Activated naive CD4-positive, alpha-beta T cell treated with anti-CD3 and anti-CD28 coated beads, Interleukin-2, amount 50 U/mL, for 72 hours (primary cell): ENCODE measurements at regions not wholly inside any gene's neighbourhood (a gene's known extent, or its start where the extent isn't known, plus 50 kb on each side); places are given as distances from the start of the nearest gene placed in this dataset.
"Not testable (repeated sequence)": the region's sequence is repeated elsewhere in the genome, so short reads cannot be mapped to it uniquely, and the experiment has no call there.

ENCODE experiments used
- ATAC-seq, 2 donors: fragments of 150-1000 bp; cut with Tn5 transposase; 2 replicates each; pipeline ENCODE4 v1.10.0; 2021; ENCODE audit warnings: mild to moderate bottlenecking in 2 of 2, moderate library complexity in 2 of 2
- DNase-seq, 2 donors: peaks; one replicate each; pipeline ENCODE4 v3.0.0; 2021 to 2022; ENCODE audit warnings: low spot score in 2 of 2
- H3K27ac Mint-ChIP-seq, 2 donors: one replicate each; pipeline ENCODE4 v1.8.0; 2022; ENCODE audit warnings: mild to moderate bottlenecking in 2 of 2, mixed read lengths in 2 of 2
- H3K36me3 Mint-ChIP-seq, 2 donors: one replicate each; pipeline ENCODE4 v1.8.0; 2022; ENCODE audit warnings: mixed read lengths in 2 of 2
- H3K9me3 Mint-ChIP-seq, 2 donors: one replicate each; pipeline ENCODE4 v1.8.0; 2022; ENCODE audit warnings: mixed read lengths in 2 of 2

GRCh38 chr5:98328015-98328414, 445.4 kb upstream of the RGMB start:
- DNase-seq (no peak), ATAC-seq (no peak)
- Mint-ChIP-seq H3K9me3 (peaks cover 0 to 3% of the 10 kb centered on the region in 2 donors), H3K27ac (no peak overlapping the region), H3K36me3 (no peaks in the 10 kb centered on the region)

GRCh38 chr5:98330871-98331270, 442.6 kb upstream of the RGMB start:
- no peak for ATAC-seq
- H3K36me3 Mint-ChIP-seq, result no peaks in the 10 kb centered on the region
- DNase-seq, result no peak
- H3K27ac Mint-ChIP-seq, result no peak overlapping the region
- H3K9me3 Mint-ChIP-seq, result peaks cover 0 to 3% of the 10 kb centered on the region in 2 donors

GRCh38 chr5:98333921-98334320, 439.5 kb upstream of the RGMB start:
- DNase-seq (no peak), ATAC-seq (no peak)
- Mint-ChIP-seq H3K27ac (no peak overlapping the region), H3K36me3 (no peaks in the 10 kb centered on the region), H3K9me3 (no peaks in the 10 kb centered on the region)

- H3K27ac Mint-ChIP-seq, result no peak overlapping the region
- ATAC-seq (no peak), DNase-seq (no peak)
- H3K9me3 Mint-ChIP-seq, result no peaks in the 10 kb centered on the region
- H3K36me3 Mint-ChIP-seq, result no peaks in the 10 kb centered on the region
Observed at GRCh38 chr5:98334946-98335345, 438.5 kb upstream of the RGMB start.

GRCh38 chr5:98339141-98339848, 434.2 kb upstream of the RGMB start:
- ATAC-seq (no peak), DNase-seq (no peak)
- peaks cover 0 to 3% of the 10 kb centered on the region in 2 donors for H3K9me3 Mint-ChIP-seq
- no peak overlapping the region for H3K27ac Mint-ChIP-seq
- H3K36me3 Mint-ChIP-seq, result no peaks in the 10 kb centered on the region

GRCh38 chr5:98341038-98342032, 432.1 kb upstream of the RGMB start:
- Mint-ChIP-seq H3K9me3 (peaks cover 5 to 7% of the 10 kb centered on the region in 2 donors), H3K36me3 (no peaks in the 10 kb centered on the region), H3K27ac (no peak overlapping the region)
- no peak for DNase-seq
- no peak for ATAC-seq

- ATAC-seq, H3K36me3 Mint-ChIP-seq, H3K27ac Mint-ChIP-seq, DNase-seq: not testable (repeated sequence)
- H3K9me3 Mint-ChIP-seq, result peaks cover 5 to 10% of the 10 kb centered on the region in 2 donors
Observed at GRCh38 chr5:98342958-98343660, 430.4 kb upstream of the RGMB start.

GRCh38 chr5:98349251-98349989, 424.0 kb upstream of the RGMB start:
- Mint-ChIP-seq H3K9me3 (peaks cover 10 to 15% of the 10 kb centered on the region in 2 donors), H3K36me3 (peaks cover 6 to 8% of the 10 kb centered on the region in 2 donors), H3K27ac (no peak overlapping the region)
- ATAC-seq (no peak), DNase-seq (no peak)

GRCh38 chr5:98349990-98350365, 423.5 kb upstream of the RGMB start:
- no peak overlapping the region for H3K27ac Mint-ChIP-seq
- ATAC-seq, result no peak
- DNase-seq, result no peak
- peaks cover 10 to 15% of the 10 kb centered on the region in 2 donors for H3K9me3 Mint-ChIP-seq
- H3K36me3 Mint-ChIP-seq, result peaks cover 6 to 8% of the 10 kb centered on the region in 2 donors

GRCh38 chr5:98354922-98355321, 418.5 kb upstream of the RGMB start:
- DNase-seq (no peak), ATAC-seq (no peak)
- Mint-ChIP-seq H3K9me3 (peaks cover 2 to 15% of the 10 kb centered on the region in 2 donors), H3K36me3 (peaks cover under 1 to 3% of the 10 kb centered on the region in 2 donors), H3K27ac (no peak overlapping the region)

GRCh38 chr5:98360548-98360947, 412.9 kb upstream of the RGMB start:
- no peak for ATAC-seq
- H3K9me3 Mint-ChIP-seq, result peaks cover 5 to 15% of the 10 kb centered on the region in 2 donors
- no peak for DNase-seq
- H3K27ac Mint-ChIP-seq, result no peak overlapping the region
- peaks cover 0 to 5% of the 10 kb centered on the region in 2 donors for H3K36me3 Mint-ChIP-seq

- no peak for DNase-seq
Observed at GRCh38 chr5:98363157-98363556, 410.3 kb upstream of the RGMB start.

GRCh38 chr5:98364549-98364948, 408.9 kb upstream of the RGMB start:
- Mint-ChIP-seq H3K36me3 (peaks cover 0 to 5% of the 10 kb centered on the region in 2 donors), H3K27ac (no peak overlapping the region), H3K9me3 (peaks cover 5 to 7% of the 10 kb centered on the region in 2 donors)
- DNase-seq (no peak), ATAC-seq (no peak)

More at GRCh38 chr5:98363157-98363556, 410.3 kb upstream of the RGMB start:
- no peak for ATAC-seq
- Mint-ChIP-seq H3K27ac (no peak overlapping the region), H3K36me3 (peaks cover 0 to 5% of the 10 kb centered on the region in 2 donors), H3K9me3 (peaks cover 5 to 15% of the 10 kb centered on the region in 2 donors)

GRCh38 chr5:98365126-98365525, 408.3 kb upstream of the RGMB start:
- H3K27ac Mint-ChIP-seq, result no peak overlapping the region
- H3K9me3 Mint-ChIP-seq, result peaks cover 3% of the 10 kb centered on the region in 2 donors
- DNase-seq (no peak), ATAC-seq (no peak)
- peaks cover 0 to 3% of the 10 kb centered on the region in 2 donors for H3K36me3 Mint-ChIP-seq

- Mint-ChIP-seq H3K27ac (no peak overlapping the region), H3K9me3 (no peaks in the 10 kb centered on the region), H3K36me3 (no peaks in the 10 kb centered on the region)
- ATAC-seq, result no peak
- DNase-seq, result no peak
Observed at GRCh38 chr5:98368141-98368540, 405.3 kb upstream of the RGMB start.

- ATAC-seq (no peak), DNase-seq (no peak)
- H3K9me3 Mint-ChIP-seq, result no peaks in the 10 kb centered on the region
- H3K36me3 Mint-ChIP-seq, result no peaks in the 10 kb centered on the region
- no peak overlapping the region for H3K27ac Mint-ChIP-seq
Observed at GRCh38 chr5:98372351-98372750, 401.1 kb upstream of the RGMB start.
